ENCODE measurements at regions not wholly inside any gene's neighbourhood (a gene's known extent, or its start where the extent isn't known, plus 50 kb on each side); places are given as distances from the start of the nearest gene placed in this dataset.

DNA sequence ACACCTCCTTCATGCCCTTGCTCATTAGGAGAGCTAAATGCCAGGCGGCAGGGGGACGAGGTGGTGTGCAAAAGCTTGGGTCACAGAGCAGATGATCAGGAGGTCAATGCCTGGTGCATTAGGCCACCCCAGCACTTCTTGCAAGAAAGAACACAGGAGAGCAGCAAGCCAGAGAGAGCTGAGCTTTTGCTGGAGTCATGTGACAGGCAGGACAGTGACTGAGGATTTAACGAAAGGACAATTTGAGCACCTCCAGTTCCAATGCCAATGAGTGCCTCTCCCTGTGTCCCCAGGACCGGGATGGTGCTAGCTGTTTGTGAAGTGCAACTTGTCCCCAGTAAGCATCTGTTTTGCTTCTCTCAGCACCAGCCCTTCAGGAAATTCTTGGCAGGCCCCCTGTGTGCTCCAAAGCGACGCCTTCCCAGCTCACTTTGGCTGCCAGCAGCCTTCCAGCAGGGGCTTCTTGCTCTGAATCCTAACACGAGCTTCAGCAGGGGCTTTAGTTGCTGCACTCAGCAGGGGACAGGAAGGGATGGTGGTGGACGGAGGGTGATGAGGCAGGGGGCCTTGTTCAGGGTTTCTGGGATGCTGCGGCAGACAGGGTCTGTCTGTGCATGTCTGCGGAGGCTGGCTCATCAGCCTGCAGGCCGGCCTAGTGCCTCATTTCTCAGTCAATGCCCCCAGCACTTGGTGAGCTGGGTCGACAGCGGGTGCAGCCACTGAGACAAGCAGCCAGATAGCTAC, 368.1 kb downstream of the RPS24 start:
- H3K36me3 Mint-ChIP-seq (ENCODE audit: low read depth): no peaks in the 10 kb centered on the region
- DNase-seq (ENCODE audit: low spot score): no peak
- no peak overlapping the region for H3K27ac Mint-ChIP-seq (ENCODE audit: unreplicated experiment)
- H3K9me3 Mint-ChIP-seq (ENCODE audit: low read depth): no peaks in the 10 kb centered on the region
- no peak overlapping the region for H3K4me3 Mint-ChIP-seq (ENCODE audit: unreplicated experiment)
- peaks cover 3% of the 10 kb centered on the region for H3K27me3 Mint-ChIP-seq (ENCODE audit: low read depth)
- TF ChIP-seq, protein P1, sequence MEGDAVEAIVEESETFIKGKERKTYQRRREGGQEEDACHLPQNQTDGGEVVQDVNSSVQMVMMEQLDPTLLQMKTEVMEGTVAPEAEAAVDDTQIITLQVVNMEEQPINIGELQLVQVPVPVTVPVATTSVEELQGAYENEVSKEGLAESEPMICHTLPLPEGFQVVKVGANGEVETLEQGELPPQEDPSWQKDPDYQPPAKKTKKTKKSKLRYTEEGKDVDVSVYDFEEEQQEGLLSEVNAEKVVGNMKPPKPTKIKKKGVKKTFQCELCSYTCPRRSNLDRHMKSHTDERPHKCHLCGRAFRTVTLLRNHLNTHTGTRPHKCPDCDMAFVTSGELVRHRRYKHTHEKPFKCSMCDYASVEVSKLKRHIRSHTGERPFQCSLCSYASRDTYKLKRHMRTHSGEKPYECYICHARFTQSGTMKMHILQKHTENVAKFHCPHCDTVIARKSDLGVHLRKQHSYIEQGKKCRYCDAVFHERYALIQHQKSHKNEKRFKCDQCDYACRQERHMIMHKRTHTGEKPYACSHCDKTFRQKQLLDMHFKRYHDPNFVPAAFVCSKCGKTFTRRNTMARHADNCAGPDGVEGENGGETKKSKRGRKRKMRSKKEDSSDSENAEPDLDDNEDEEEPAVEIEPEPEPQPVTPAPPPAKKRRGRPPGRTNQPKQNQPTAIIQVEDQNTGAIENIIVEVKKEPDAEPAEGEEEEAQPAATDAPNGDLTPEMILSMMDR (IDR thresholded peaks at IDR 0.05): no peak
- H3K4me1 Mint-ChIP-seq (ENCODE audit: low read depth): peaks cover 16% of the 10 kb centered on the region

DNA sequence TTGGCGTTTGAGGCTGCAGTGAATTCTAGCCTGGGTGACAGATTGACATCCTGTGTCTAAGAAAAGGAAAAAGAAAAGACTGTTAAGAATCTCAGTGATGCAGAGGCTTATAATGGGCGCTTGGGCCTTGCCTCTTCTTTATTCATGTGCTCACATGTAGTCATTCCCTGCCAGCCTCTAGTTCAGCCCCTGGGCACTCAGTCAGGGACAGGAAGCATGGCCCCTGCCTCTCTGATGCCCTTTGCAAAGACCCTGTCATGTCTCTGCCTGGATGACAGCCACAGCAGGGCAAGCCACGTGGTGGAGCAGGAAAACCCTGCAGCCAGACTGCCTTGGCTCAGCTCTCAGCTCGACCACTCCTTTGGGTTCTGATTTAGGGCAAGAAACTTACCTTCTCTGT, 368.9 kb downstream of the RPS24 start:
- peaks cover 24% of the 10 kb centered on the region for H3K4me1 Mint-ChIP-seq (ENCODE audit: low read depth)
- no peak overlapping the region for H3K4me3 Mint-ChIP-seq (ENCODE audit: unreplicated experiment)
- TF ChIP-seq, protein P1 (IDR thresholded peaks at IDR 0.05): no peak
- H3K27me3 Mint-ChIP-seq (ENCODE audit: low read depth): peaks cover 5% of the 10 kb centered on the region
- H3K27ac Mint-ChIP-seq (ENCODE audit: unreplicated experiment): no peak overlapping the region
- H3K36me3 Mint-ChIP-seq (ENCODE audit: low read depth): no peaks in the 10 kb centered on the region
- no peaks in the 10 kb centered on the region for H3K9me3 Mint-ChIP-seq (ENCODE audit: low read depth)
- no peak for DNase-seq (ENCODE audit: low spot score)

DNA sequence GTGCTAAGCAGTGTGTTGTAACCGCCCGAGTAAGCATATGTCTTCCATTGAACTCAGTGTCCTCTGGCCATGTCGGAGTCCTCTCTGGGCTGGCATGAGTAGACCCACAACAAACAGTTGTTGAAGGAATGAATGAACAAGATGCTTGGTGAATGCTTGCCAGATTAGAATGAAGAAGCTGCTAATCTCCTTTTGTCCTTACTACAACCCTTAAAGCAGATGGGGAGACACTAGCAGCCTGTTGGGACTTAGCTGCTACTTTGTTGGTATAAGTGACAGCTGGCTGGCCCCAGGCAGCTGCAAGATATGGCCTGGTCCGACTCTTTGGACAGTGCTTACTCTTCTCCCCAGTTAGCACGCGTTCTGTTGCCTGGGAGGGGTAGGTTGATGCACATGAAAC, 370.1 kb downstream of the RPS24 start:
- TF ChIP-seq, protein P1 (IDR thresholded peaks at IDR 0.05): no peak
- H3K9me3 Mint-ChIP-seq (ENCODE audit: low read depth): no peaks in the 10 kb centered on the region
- no peak overlapping the region for H3K4me3 Mint-ChIP-seq (ENCODE audit: unreplicated experiment)
- no peaks in the 10 kb centered on the region for H3K36me3 Mint-ChIP-seq (ENCODE audit: low read depth)
- peaks cover 35% of the 10 kb centered on the region for H3K4me1 Mint-ChIP-seq (ENCODE audit: low read depth)
- DNase-seq (ENCODE audit: low spot score): no peak
- no peak overlapping the region for H3K27ac Mint-ChIP-seq (ENCODE audit: unreplicated experiment)
- H3K27me3 Mint-ChIP-seq (ENCODE audit: low read depth): peaks cover 5% of the 10 kb centered on the region

DNA sequence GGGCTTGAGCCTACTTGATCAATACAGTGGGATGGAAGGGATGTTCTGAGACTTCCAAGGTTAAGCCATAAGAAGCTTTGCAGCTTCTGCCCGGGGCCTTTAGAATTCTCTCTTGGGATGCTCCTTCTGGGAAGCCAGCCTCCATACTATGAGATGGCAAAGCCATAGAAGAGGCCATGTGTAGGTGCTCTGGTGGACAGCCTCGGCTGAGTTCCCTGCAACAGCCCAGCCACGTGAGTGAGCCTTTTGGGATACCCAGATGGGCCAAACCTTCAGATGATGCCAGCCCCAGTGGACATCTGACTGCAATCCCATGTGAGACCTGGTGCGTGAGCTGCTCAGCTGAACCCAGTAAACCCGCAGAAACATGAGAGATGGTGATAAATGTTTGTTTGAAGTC, 370.6 kb downstream of the RPS24 start:
- Mint-ChIP-seq H3K27ac (ENCODE audit: unreplicated experiment) (no peak overlapping the region), H3K4me3 (ENCODE audit: unreplicated experiment) (no peak overlapping the region), H3K36me3 (ENCODE audit: low read depth) (no peaks in the 10 kb centered on the region), H3K27me3 (ENCODE audit: low read depth) (peaks cover 5% of the 10 kb centered on the region), H3K4me1 (ENCODE audit: low read depth) (peaks cover 38% of the 10 kb centered on the region), H3K9me3 (ENCODE audit: low read depth) (no peaks in the 10 kb centered on the region)
- TF ChIP-seq, protein P1 (IDR thresholded peaks at IDR 0.05): no peak
- no peak for DNase-seq (ENCODE audit: low spot score)

DNA sequence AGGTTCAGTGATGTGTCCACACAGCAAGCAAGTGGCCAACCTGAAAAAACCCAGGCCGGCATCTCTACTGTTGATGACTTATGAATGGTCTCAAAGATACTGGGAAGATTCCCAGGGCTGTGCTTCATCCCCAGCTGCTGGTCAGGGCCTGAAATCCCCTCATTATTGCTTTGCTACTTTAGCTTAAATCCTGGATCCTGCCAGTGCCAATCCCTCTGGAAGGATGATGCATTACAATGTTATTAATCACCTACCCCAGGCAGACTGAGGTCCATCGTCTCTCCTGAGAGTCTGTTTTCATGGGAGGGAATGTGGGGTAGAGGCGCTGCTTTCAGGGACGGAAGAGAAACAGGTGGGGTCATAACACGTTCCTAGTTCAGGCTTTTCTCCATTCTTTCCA, 371.6 kb downstream of the RPS24 start:
- TF ChIP-seq, protein P1 (IDR thresholded peaks at IDR 0.05): no peak

More for the DNA sequence above, 371.6 kb downstream of the RPS24 start:
- no peak for DNase-seq (ENCODE audit: low spot score)
- Mint-ChIP-seq H3K27ac (ENCODE audit: unreplicated experiment) (no peak overlapping the region), H3K27me3 (ENCODE audit: low read depth) (peaks cover 5% of the 10 kb centered on the region), H3K9me3 (ENCODE audit: low read depth) (no peaks in the 10 kb centered on the region), H3K4me1 (ENCODE audit: low read depth) (peaks cover 38% of the 10 kb centered on the region), H3K36me3 (ENCODE audit: low read depth) (no peaks in the 10 kb centered on the region), H3K4me3 (ENCODE audit: unreplicated experiment) (no peak overlapping the region)
